ENCODE measurements at regions not wholly inside any gene's neighbourhood (a gene's known extent, or its start where the extent isn't known, plus 50 kb on each side); places are given as distances from the start of the nearest gene placed in this dataset.

GRCh38 chr7:18444826-18445225 is 50.7 kb upstream of the HDAC9 start:
- no peak for TF ChIP-seq CTCF (IDR thresholded peaks at IDR 0.05)
- no peak for TF ChIP-seq POLR2AphosphoS5 (IDR thresholded peaks at IDR 0.05)
